Trophoblast cell (in vitro differentiated cells and primary cell): ENCODE measurements at regions not wholly inside any gene's neighbourhood (a gene's known extent, or its start where the extent isn't known, plus 50 kb on each side); places are given as distances from the start of the nearest gene placed in this dataset.

ENCODE experiments used
- DNase-seq, 2 donors: peaks; one replicate each; pipeline ENCODE4 v3.0.0-alpha.2; 2016
- H2AFZ ChIP-seq: 2 replicates; pipeline ENCODE4 v1.6.1; 2013; ENCODE audit warnings: low read length, moderate library complexity, mild to moderate bottlenecking; ENCODE audit not compliant: insufficient read depth, poor library complexity
- H2AK5ac ChIP-seq: 2 replicates; pipeline ENCODE4 v1.6.1; 2013; ENCODE audit warnings: mild to moderate bottlenecking, low read length
- H2BK120ac ChIP-seq: 2 replicates; pipeline ENCODE4 v1.6.1; 2013; ENCODE audit warnings: low read length, mild to moderate bottlenecking, moderate library complexity; ENCODE audit not compliant: insufficient read depth, poor library complexity
- H2BK12ac ChIP-seq: 2 replicates; pipeline ENCODE4 v1.6.1; 2013; ENCODE audit warnings: mild to moderate bottlenecking, low read length, moderate library complexity
- H2BK5ac ChIP-seq: 2 replicates; pipeline ENCODE4 v1.6.1; 2013; ENCODE audit warnings: low read length, low read depth, moderate library complexity, mild to moderate bottlenecking; ENCODE audit not compliant: poor library complexity
- H3K14ac ChIP-seq: 2 replicates; pipeline ENCODE4 v1.6.1; 2013; ENCODE audit warnings: mild to moderate bottlenecking, low read length
- H3K18ac ChIP-seq: 2 replicates; pipeline ENCODE4 v1.6.1; 2013; ENCODE audit warnings: mild to moderate bottlenecking, low read length
- H3K23ac ChIP-seq: 2 replicates; pipeline ENCODE4 v1.6.1; 2013; ENCODE audit warnings: low read length
- H3K27ac ChIP-seq: 2 replicates; pipeline ENCODE4 v1.5.1; 2013; ENCODE audit warnings: low read depth, mild to moderate bottlenecking, inconsistent platforms, low read length, moderate library complexity
- H3K27me3 ChIP-seq: 2 replicates; pipeline ENCODE4 v1.6.1; 2013; ENCODE audit warnings: inconsistent platforms, mild to moderate bottlenecking, low read length, moderate library complexity; ENCODE audit not compliant: insufficient read depth
- H3K36me3 ChIP-seq, 2 experiments: 1 replicate in 1 of 2; 2 replicates in 1 of 2; pipeline ENCODE4 v1.6.1; 2013; ENCODE audit warnings: low read length in 2 of 2, mild to moderate bottlenecking in 2 of 2, moderate library complexity in 1 of 2; ENCODE audit not compliant: insufficient read depth in 2 of 2, control insufficient read depth in 1 of 2
- H3K4ac ChIP-seq: 2 replicates; pipeline ENCODE4 v1.6.1; 2013; ENCODE audit warnings: low read depth, mild to moderate bottlenecking, low read length, moderate library complexity
- H3K4me1 ChIP-seq, 2 experiments: 1 replicate in 1 of 2; 2 replicates in 1 of 2; pipeline ENCODE4 v1.6.1; 2013; ENCODE audit warnings: low read length in 2 of 2, mild to moderate bottlenecking in 2 of 2, moderate library complexity in 1 of 2; ENCODE audit not compliant: insufficient read depth in 2 of 2, control insufficient read depth in 1 of 2
- H3K4me2 ChIP-seq: 2 replicates; pipeline ENCODE4 v1.6.1; 2013; ENCODE audit warnings: inconsistent platforms, mild to moderate bottlenecking, low read length, moderate library complexity
- H3K4me3 ChIP-seq: 2 replicates; pipeline ENCODE4 v1.5.1; 2013; ENCODE audit warnings: mild to moderate bottlenecking, low read depth, low read length, inconsistent platforms
- H3K79me1 ChIP-seq: one replicate; pipeline ENCODE4 v1.6.1; 2013; ENCODE audit warnings: low read length
- H3K79me2 ChIP-seq: 2 replicates; pipeline ENCODE4 v1.6.1; 2013; ENCODE audit warnings: low read length, mild to moderate bottlenecking; ENCODE audit not compliant: control insufficient read depth, insufficient read depth, poor library complexity
- H3K9ac ChIP-seq: 2 replicates; pipeline ENCODE4 v1.6.1; 2013; ENCODE audit warnings: mild to moderate bottlenecking, low read length
- H3K9me3 ChIP-seq: 2 replicates; pipeline ENCODE4 v1.6.1; 2013; ENCODE audit warnings: low read depth, mild to moderate bottlenecking, control low read depth, inconsistent platforms, low read length; ENCODE audit not compliant: insufficient read depth
- H4K12ac ChIP-seq: 2 replicates; pipeline ENCODE4 v1.6.1; 2013; ENCODE audit warnings: low read depth, mild to moderate bottlenecking, low read length, moderate library complexity
- H4K8ac ChIP-seq: 2 replicates; pipeline ENCODE4 v1.6.1; 2013; ENCODE audit warnings: low read depth, mild to moderate bottlenecking, low read length, moderate library complexity
- H4K91ac ChIP-seq: one replicate; pipeline ENCODE4 v1.6.1; 2013; ENCODE audit warnings: low read depth, mild to moderate bottlenecking, low read length, moderate library complexity
- WGBS: extraction: QIAGEN DNeasy Blood & Tissue Kit; methylation state at CpG from one replicate; pipeline ENCODE4 v1.1.7; 2013; ENCODE audit warnings: missing lambda C conversion rate; ENCODE audit not compliant: insufficient read length, insufficient coverage; ENCODE audit errors: extremely low coverage; 5-methylcytosine and 5-hydroxymethylcytosine counted together

GRCh38 chr10:3950676-3951275 lies 165.8 kb upstream of the KLF6 start:
- H4K8ac ChIP-seq = no peak overlapping the region
- no peak overlapping the region for H3K27ac ChIP-seq
- H2BK120ac ChIP-seq = no peak overlapping the region
- no peaks in the 10 kb centered on the region for H3K36me3 ChIP-seq
- H3K18ac ChIP-seq = no peak overlapping the region
- no peaks in the 10 kb centered on the region for H3K9me3 ChIP-seq
- no peak overlapping the region for H3K9ac ChIP-seq
- no CpG with 5 or more reads among the region's 12 CpGs for WGBS
- no peak overlapping the region for H3K4me2 ChIP-seq
- H3K79me2 ChIP-seq = no peaks in the 10 kb centered on the region
- H3K4ac ChIP-seq = no peak overlapping the region
- no peak overlapping the region for H4K12ac ChIP-seq
- H3K23ac ChIP-seq = no peak overlapping the region
- no peak overlapping the region for H2BK12ac ChIP-seq
- peaks cover 5% of the 10 kb centered on the region for H3K79me1 ChIP-seq
- no peak overlapping the region for H2AK5ac ChIP-seq
- H3K4me1 ChIP-seq = peaks cover 4 to 5% of the 10 kb centered on the region in 2 experiments
- H3K4me3 ChIP-seq = no peak overlapping the region
- no peak overlapping the region for H3K14ac ChIP-seq
- H2AFZ ChIP-seq = no peak overlapping the region
- H2BK5ac ChIP-seq = no peak overlapping the region
- H3K27me3 ChIP-seq = no peaks in the 10 kb centered on the region
- H4K91ac ChIP-seq = no peak overlapping the region
- no peak for DNase-seq

GRCh38 chr10:3949711-3950110 lies 164.7 kb upstream of the KLF6 start:
- Histone ChIP-seq H3K4ac (peak overlapping the region; percentile 31), H3K27me3 (no peaks in the 10 kb centered on the region), H2BK12ac (peak overlapping the region; percentile 85), H2BK5ac (no peak overlapping the region), H3K9ac (no peak overlapping the region), H3K18ac (peak overlapping the region; percentile 23), H3K79me1 (peaks cover 6% of the 10 kb centered on the region), H3K4me1 (peaks cover 6 to 7% of the 10 kb centered on the region in 2 experiments), H4K8ac (peak overlapping the region; percentile 60), H3K27ac (no peak overlapping the region), H3K23ac (no peak overlapping the region), H3K9me3 (no peaks in the 10 kb centered on the region), H3K4me3 (no peak overlapping the region), H4K12ac (no peak overlapping the region), H2BK120ac (no peak overlapping the region), H3K4me2 (no peak overlapping the region), H3K14ac (peak overlapping the region; percentile 69), H2AK5ac (peak overlapping the region; percentile 81), H4K91ac (peak overlapping the region; percentile 65), H3K79me2 (no peaks in the 10 kb centered on the region), H3K36me3 (no peaks in the 10 kb centered on the region), H2AFZ (no peak overlapping the region)
- no peak for DNase-seq
- no CpG with 5 or more reads among the region's 10 CpGs for WGBS

GRCh38 chr10:3948843-3949242 lies 163.8 kb upstream of the KLF6 start:
- no peaks in the 10 kb centered on the region for H3K27me3 ChIP-seq

DNA sequence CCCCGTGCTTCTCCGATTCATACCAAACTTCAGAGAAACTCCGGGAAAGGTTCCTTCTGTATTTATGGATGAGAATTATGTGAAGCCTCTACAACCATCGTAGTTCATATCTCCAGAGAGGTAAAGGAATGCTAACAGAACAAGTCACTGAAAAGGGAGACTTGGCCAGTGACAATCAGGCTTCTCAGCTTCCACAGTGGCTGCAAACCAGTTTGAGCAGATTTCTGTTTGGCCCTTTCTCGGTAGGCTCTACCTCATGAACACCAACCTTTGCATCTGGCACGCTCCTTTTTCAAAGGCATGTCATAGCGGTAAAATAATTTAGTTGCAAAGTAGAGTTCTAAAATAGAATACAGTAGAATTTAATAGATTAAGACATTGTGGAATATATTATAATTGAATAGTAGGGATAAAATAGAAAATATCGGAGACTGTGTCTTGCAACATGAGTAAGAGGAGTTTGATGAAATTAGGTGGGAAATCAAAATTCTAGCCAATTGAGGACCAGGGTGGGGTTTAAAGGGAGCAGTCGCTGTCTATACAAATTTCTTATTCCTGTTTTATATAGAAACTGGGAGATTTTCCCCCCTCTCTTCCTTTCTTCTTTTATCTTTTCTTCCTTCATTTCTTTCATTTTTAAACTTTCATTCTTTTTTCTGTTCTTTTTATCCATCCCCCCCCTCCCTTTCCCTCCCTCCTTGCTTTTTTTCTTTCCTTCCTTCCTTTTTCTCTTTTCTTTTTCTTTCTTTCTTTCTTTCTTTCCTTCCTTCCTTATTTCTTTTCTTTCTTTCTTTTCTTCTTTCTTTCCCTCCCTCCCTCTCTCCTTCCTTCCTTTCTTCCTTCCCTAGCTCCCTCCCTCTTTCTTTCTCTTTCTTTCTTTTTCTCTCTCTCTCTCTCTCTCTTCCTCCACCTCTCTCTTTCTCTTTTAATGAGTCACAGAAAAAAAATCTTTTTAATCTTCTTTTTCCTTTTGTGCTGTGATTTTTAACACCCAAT lies 161.5 kb upstream of the KLF6 start:
- H3K27ac ChIP-seq = peak overlapping the region; percentile 72
- H4K91ac ChIP-seq = no peak overlapping the region
- H2BK120ac ChIP-seq = no peak overlapping the region
- no peaks in the 10 kb centered on the region for H3K27me3 ChIP-seq
- H3K14ac ChIP-seq = no peak overlapping the region
- H4K8ac ChIP-seq = no peak overlapping the region
- H3K23ac ChIP-seq = no peak overlapping the region
- peaks cover 13% of the 10 kb centered on the region for H3K79me1 ChIP-seq
- 100% methylated on average over 1 of the region's 9 CpGs for WGBS
- no peak overlapping the region for H2BK12ac ChIP-seq
- H3K9ac ChIP-seq = no peak overlapping the region
- no peak overlapping the region for H3K18ac ChIP-seq
- no peaks in the 10 kb centered on the region for H3K79me2 ChIP-seq
- H3K4me3 ChIP-seq = no peak overlapping the region
- DNase-seq = peak; percentile 82 to 91
- no peak overlapping the region for H3K4ac ChIP-seq
- H2AFZ ChIP-seq = no peak overlapping the region
- no peak overlapping the region for H2AK5ac ChIP-seq
- no peak overlapping the region for H2BK5ac ChIP-seq
- H3K4me2 ChIP-seq = no peak overlapping the region
- H3K9me3 ChIP-seq = no peaks in the 10 kb centered on the region
- H3K4me1 ChIP-seq = peaks cover 12 to 13% of the 10 kb centered on the region in 2 experiments
- H3K36me3 ChIP-seq = peaks cover 0 to 2% of the 10 kb centered on the region in 2 experiments
- no peak overlapping the region for H4K12ac ChIP-seq

More at GRCh38 chr10:3948843-3949242, 163.8 kb upstream of the KLF6 start:
- Histone ChIP-seq H3K9me3 (no peaks in the 10 kb centered on the region), H4K12ac (no peak overlapping the region), H3K79me1 (peaks cover 6% of the 10 kb centered on the region), H3K36me3 (peaks cover 0 to 2% of the 10 kb centered on the region in 2 experiments), H4K91ac (peak overlapping the region; percentile 0), H2BK5ac (no peak overlapping the region), H2BK12ac (no peak overlapping the region), H3K27ac (no peak overlapping the region), H2AK5ac (no peak overlapping the region), H3K23ac (no peak overlapping the region), H3K18ac (no peak overlapping the region), H3K9ac (no peak overlapping the region), H3K4me1 (peaks cover 6 to 7% of the 10 kb centered on the region in 2 experiments), H3K4me2 (no peak overlapping the region), H3K79me2 (no peaks in the 10 kb centered on the region), H2AFZ (no peak overlapping the region), H4K8ac (no peak overlapping the region), H2BK120ac (no peak overlapping the region), H3K14ac (no peak overlapping the region), H3K4me3 (no peak overlapping the region), H3K4ac (no peak overlapping the region)
- WGBS = no CpG with 5 or more reads among the region's 9 CpGs
- DNase-seq = no peak
